ENCODE measurements at regions not wholly inside any gene's neighbourhood (a gene's known extent, or its start where the extent isn't known, plus 50 kb on each side); places are given as distances from the start of the nearest gene placed in this dataset.

DNA sequence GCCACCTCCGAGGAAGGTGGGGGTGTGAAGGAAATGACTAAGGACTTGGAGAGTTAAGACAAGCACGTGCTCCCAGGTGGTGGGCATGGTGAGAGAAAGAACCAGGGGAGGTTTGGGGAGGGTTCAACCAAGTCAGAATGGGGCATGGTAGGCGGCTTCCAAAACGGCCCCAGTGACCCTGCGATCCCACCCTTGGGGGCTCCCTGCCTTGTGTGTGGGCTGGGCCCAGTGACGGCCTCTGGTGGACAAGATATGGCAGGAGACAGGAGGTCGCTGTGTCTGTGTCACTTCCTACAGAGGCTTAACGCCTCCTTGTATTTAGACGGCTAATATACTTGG is 51.3 kb upstream of the IRX4 start:
- no peak for DNase-seq (ENCODE audit: low read depth)

DNA sequence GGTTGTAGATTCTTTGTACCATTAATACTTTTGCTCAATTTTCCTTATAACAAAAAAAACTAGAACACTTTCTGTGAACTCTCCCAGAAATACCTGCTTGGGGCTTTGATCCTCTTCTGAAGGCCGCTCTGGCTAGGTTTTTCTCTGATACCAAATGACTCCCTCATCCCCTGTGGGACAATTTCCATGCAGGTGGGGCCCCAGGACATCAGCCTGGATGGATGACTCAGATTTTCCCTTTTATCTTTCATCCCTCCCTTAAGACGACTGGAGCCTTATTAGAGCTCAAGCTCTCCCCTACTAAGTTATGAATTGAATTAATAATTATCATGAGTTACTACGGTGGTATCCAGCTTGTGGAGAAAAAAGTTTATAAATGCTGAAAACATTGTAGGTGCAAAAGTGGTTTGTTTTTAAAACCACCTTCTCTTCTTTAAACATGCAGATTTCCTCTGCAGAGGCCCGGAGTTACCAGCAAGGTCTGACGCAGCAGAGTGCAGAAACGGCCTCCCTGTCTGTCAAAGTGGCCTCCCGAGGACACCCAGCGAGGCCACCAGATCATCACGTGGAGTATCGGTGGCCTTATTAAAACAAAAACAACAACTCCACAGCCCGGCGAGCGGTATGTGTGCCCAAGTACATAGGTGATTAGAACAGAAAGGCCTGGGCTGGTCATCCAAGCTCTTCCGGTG is 50.8 kb upstream of the IRX4 start:
- DNase-seq (ENCODE audit: low read depth) = no peak

All from amniotic epithelial cell (primary cell).